HCT116 (cell line): ENCODE measurements at regions not wholly inside any gene's neighbourhood (a gene's known extent, or its start where the extent isn't known, plus 50 kb on each side); places are given as distances from the start of the nearest gene placed in this dataset.

Source experiments
- CTCF ChIP-seq, 3 experiments: fragments of 200-600 bp in 1 of 3; sonication (generic) in 1 of 3; IDR thresholded peaks in 2 of 3; conservative IDR thresholded peaks in 1 of 3; 2 replicates each; pipeline ENCODE4 v1.5.1; 2012 to 2017; ENCODE audit warnings: low read depth in 2 of 3, low read length in 2 of 3, antibody characterized with exemption in 1 of 3, borderline replicate concordance in 1 of 3, control low read depth in 1 of 3, mild to moderate bottlenecking in 1 of 3, mixed read lengths in 1 of 3, mixed run types in 1 of 3, moderate library complexity in 1 of 3; ENCODE audit not compliant: insufficient read depth in 1 of 3
- EZH2 ChIP-seq: fragments of 200-600 bp; sonication (generic); IDR thresholded peaks from 2 replicates; pipeline ENCODE4 v1.6.1; 2017; ENCODE audit warnings: antibody characterized with exemption, mixed run types
- POLR2AphosphoS5 ChIP-seq: IDR thresholded peaks from 2 replicates; pipeline ENCODE4 v1.6.1; 2011; ENCODE audit warnings: mild to moderate bottlenecking, low read depth, low read length, moderate library complexity

- TF ChIP-seq EZH2 (no peak), POLR2AphosphoS5 (no peak), CTCF (IDR thresholded peaks at IDR 0.05 in 2 of 3, conservative IDR thresholded peaks at IDR 0.05 in 1 of 3; ENCODE audit: borderline replicate concordance in 1 of 3, insufficient read depth in 1 of 3, low read depth in 2 of 3, low read length in 2 of 3) (no peak)
Measured at GRCh38 chr7:109694149-109695071, 1124.7 kb downstream of the DNAJB9 start.
